Mucosa of descending colon (tissue), 3 donors: ENCODE measurements at regions not wholly inside any gene's neighbourhood (a gene's known extent, or its start where the extent isn't known, plus 50 kb on each side); places are given as distances from the start of the nearest gene placed in this dataset.

Source experiments
- ATAC-seq: fragments of 200-7000 bp; cut with Tn5 transposase; one replicate; pipeline ENCODE4 v1.9.1; 2020; ENCODE audit warnings: mild to moderate bottlenecking, moderate library complexity
- DNase-seq, 3 donors: peaks; one replicate each; pipeline ENCODE4 v3.0.0-alpha.2; 2020
- H3K36me3 ChIP-seq: fragments of 200-600 bp; one replicate; pipeline ENCODE4 v1.8.0; 2021; ENCODE audit warnings: low read depth, mild to moderate bottlenecking
- H3K4me1 ChIP-seq: fragments of 200-600 bp; one replicate; pipeline ENCODE4 v1.8.0; 2021; ENCODE audit warnings: low read depth, mild to moderate bottlenecking
- H3K4me3 ChIP-seq: fragments of 200-600 bp; one replicate; pipeline ENCODE4 v1.8.0; 2021; ENCODE audit warnings: mild to moderate bottlenecking
- H3K9me3 ChIP-seq: fragments of 200-600 bp; one replicate; pipeline ENCODE4 v1.8.0; 2021; ENCODE audit warnings: mild to moderate bottlenecking
- CTCF ChIP-seq: fragments of 200-600 bp; IDR thresholded peaks from one replicate; pipeline ENCODE4 v1.8.0; 2022; ENCODE audit warnings: antibody characterized with exemption, mild to moderate bottlenecking
- intact Hi-C, 2 donors: fragments of 100-400 bp; cut with DNase I in 1 of 2; cut with micrococcal nuclease in 1 of 2; formaldehyde crosslinking; loops; one replicate each; pipeline versions ENCODE4 v1.11.0 to v1.11.1; 2022; cut with DNase I, micrococcal nuclease
- donor health status: DM: no; HTN: no; CAD: no; lungs with moderate emphysema.
- donor health status: DM: no; HTN: no; CAD: no.
- donor health status: DM: no; HTN: yes; CAD: no.

- Histone ChIP-seq H3K4me3 (no peak overlapping the region), H3K4me1 (no peaks in the 10 kb centered on the region), H3K9me3 (no peaks in the 10 kb centered on the region), H3K36me3 (no peaks in the 10 kb centered on the region)
- intact Hi-C loops = no loop called here
- DNase-seq (no peak), ATAC-seq (no peak)
- no peak for TF ChIP-seq CTCF
Observed at GRCh38 chr20:41748051-41748450, 129.9 kb upstream of the CHD6 start.

- no peak for TF ChIP-seq CTCF
- Histone ChIP-seq H3K36me3 (no peaks in the 10 kb centered on the region), H3K4me3 (no peak overlapping the region), H3K9me3 (no peaks in the 10 kb centered on the region), H3K4me1 (no peaks in the 10 kb centered on the region)
- intact Hi-C loops = no loop called here
- no peak for DNase-seq
- no peak for ATAC-seq
Observed at GRCh38 chr20:41747226-41747625, 129.0 kb upstream of the CHD6 start.

- H3K4me3 ChIP-seq = no peak overlapping the region
- ATAC-seq (no peak), DNase-seq (no peak)
- no peaks in the 10 kb centered on the region for H3K36me3 ChIP-seq
- intact Hi-C loops = no loop called here
- no peaks in the 10 kb centered on the region for H3K4me1 ChIP-seq
- TF ChIP-seq CTCF = no peak
- no peaks in the 10 kb centered on the region for H3K9me3 ChIP-seq
Observed at GRCh38 chr20:41746635-41747034, 128.5 kb upstream of the CHD6 start.

GRCh38 chr20:41738604-41739206 lies 120.5 kb upstream of the CHD6 start:
- Histone ChIP-seq H3K4me3 (no peak overlapping the region), H3K4me1 (no peaks in the 10 kb centered on the region), H3K9me3 (no peaks in the 10 kb centered on the region), H3K36me3 (no peaks in the 10 kb centered on the region)
- peak; percentile 80 for ATAC-seq
- peak in 2 of 3 donors; percentile 55 to 64 for DNase-seq
- peak; percentile 50 for TF ChIP-seq CTCF
- intact Hi-C loops = no loop called here

- DNase-seq (no peak), ATAC-seq (no peak)
- H3K4me1 ChIP-seq = no peaks in the 10 kb centered on the region
- intact Hi-C loops = no loop called here
- no peak for TF ChIP-seq CTCF
- no peak overlapping the region for H3K4me3 ChIP-seq
- H3K36me3 ChIP-seq = no peaks in the 10 kb centered on the region
- no peaks in the 10 kb centered on the region for H3K9me3 ChIP-seq
Observed at GRCh38 chr20:41735949-41736348, 117.8 kb upstream of the CHD6 start.

GRCh38 chr20:41734506-41734945 lies 116.3 kb upstream of the CHD6 start:
- no peak overlapping the region for H3K4me3 ChIP-seq
- H3K9me3 ChIP-seq = no peaks in the 10 kb centered on the region
- ATAC-seq = peak; percentile 95
- intact Hi-C loops = no loop called here
- peak; percentile 85 for TF ChIP-seq CTCF
- no peaks in the 10 kb centered on the region for H3K36me3 ChIP-seq
- peak in 2 of 3 donors; percentile 35 to 64 for DNase-seq
- no peaks in the 10 kb centered on the region for H3K4me1 ChIP-seq
